Neural cell (in vitro differentiated cells): ENCODE measurements at regions not wholly inside any gene's neighbourhood (a gene's known extent, or its start where the extent isn't known, plus 50 kb on each side); places are given as distances from the start of the nearest gene placed in this dataset.

Experiments
- CTCF ChIP-seq: fragments of 450-650 bp; IDR thresholded peaks from 2 replicates; pipeline ENCODE4 v1.5.1; 2014; ENCODE audit warnings: antibody characterized with exemption, mild to moderate bottlenecking, moderate library complexity; ENCODE audit not compliant: poor library complexity, severe bottlenecking
- RAD21 ChIP-seq: fragments of 450-650 bp; conservative IDR thresholded peaks from 2 replicates; pipeline ENCODE4 v1.6.1; 2014; ENCODE audit warnings: antibody characterized with exemption, mild to moderate bottlenecking, moderate library complexity
- REST ChIP-seq: IDR thresholded peaks from 2 replicates; pipeline ENCODE4 v1.6.1; 2012; ENCODE audit warnings: borderline replicate concordance
- SMC3 ChIP-seq: fragments of 450-650 bp; conservative IDR thresholded peaks from 2 replicates; pipeline ENCODE4 v1.6.1; 2014; ENCODE audit warnings: antibody characterized with exemption, mild to moderate bottlenecking, moderate library complexity; ENCODE audit not compliant: poor library complexity

GRCh38 chr2:196247114-196247975 is 76.0 kb upstream of the STK17B start:
- no peak for TF ChIP-seq SMC3
- TF ChIP-seq RAD21 = no peak
- TF ChIP-seq CTCF = no peak
- no peak for TF ChIP-seq REST
